ENCODE measurements at regions not wholly inside any gene's neighbourhood (a gene's known extent, or its start where the extent isn't known, plus 50 kb on each side); places are given as distances from the start of the nearest gene placed in this dataset.

DNA sequence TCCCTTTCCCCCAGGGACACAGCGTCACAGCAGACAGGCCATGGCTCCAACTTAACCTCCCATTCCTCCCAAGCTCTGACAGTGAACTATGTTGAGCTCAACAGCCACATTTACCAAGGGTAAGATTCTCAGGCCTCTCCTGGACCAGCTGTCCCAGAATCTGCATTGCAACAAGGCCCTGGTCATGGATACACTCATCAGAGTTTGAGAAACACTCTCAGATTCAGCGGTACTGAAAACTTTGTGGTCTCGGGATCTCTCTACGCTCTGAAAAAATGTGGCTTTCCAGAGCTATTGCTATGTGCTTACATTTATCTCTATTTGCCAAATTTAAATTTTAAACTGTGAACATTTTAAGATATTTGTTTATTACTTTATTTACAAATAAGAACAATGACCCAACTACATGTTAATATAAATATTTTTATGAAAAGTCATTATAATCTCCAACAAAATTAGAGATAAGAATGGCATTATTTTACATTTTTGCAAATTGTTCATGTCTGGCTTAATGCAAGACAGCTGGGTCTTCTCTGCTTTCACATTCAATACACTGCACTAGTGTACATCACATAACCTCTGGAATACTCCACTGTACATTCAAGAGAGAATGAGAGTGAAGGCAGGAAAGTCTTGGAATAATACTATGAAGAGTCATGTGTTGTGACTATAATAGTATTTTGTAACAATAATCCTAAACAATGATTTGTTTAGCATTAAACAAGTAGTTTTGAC, 190.9 kb upstream of the PITRM1 start:
- no peak for TF ChIP-seq CTCF (IDR thresholded peaks at IDR 0.05; ENCODE audit: low read length)
- TF ChIP-seq EZH2 (IDR thresholded peaks at IDR 0.05; ENCODE audit: borderline replicate concordance, low read length): no peak
